ENCODE measurements at regions not wholly inside any gene's neighbourhood (a gene's known extent, or its start where the extent isn't known, plus 50 kb on each side); places are given as distances from the start of the nearest gene placed in this dataset.

- H3K27ac ChIP-seq (ENCODE audit: extremely low read length, insufficient read depth, low read length), result no peak overlapping the region
- H3K4me3 ChIP-seq (replicated peaks in 1 of 3; ENCODE audit: insufficient read depth in 1 of 3, low read depth in 2 of 3, low read length in 3 of 3), result no peak overlapping the region
- CTCF ChIA-PET (ENCODE audit: low intra/inter-chr PET ratio, low total read pairs), result no interaction called here
- H3K9ac ChIP-seq (ENCODE audit: insufficient read depth, low read depth, low read length), result no peak overlapping the region
- no peaks in the 10 kb centered on the region for H3K36me3 ChIP-seq (replicated peaks in 1 of 2; ENCODE audit: control insufficient read depth in 1 of 2, insufficient read depth in 2 of 2, low read length in 2 of 2)
- in situ Hi-C loops (cut with HindIII; ENCODE audit: extremely low pct_ligation_motif_present, low pct_unique_long_range_greater_than_20kb) (no loop called here), intact Hi-C loops (cut with micrococcal nuclease; ENCODE audit: unreplicated experiment) (no loop called here)
- ATAC-seq (no peak), DNase-seq (ENCODE audit: low spot score) (no peak), FAIRE-seq (no peak)
- no TSS peak for BruUV-seq (replicated peaks)
- no peaks in the 10 kb centered on the region for H3K9me3 ChIP-seq (ENCODE audit: low read length)
- no peaks in the 10 kb centered on the region for H3K79me2 ChIP-seq (ENCODE audit: insufficient read depth, low read length)
- H3K4me1 ChIP-seq (ENCODE audit: insufficient read depth, low read length), result no peaks in the 10 kb centered on the region
- POLR2A ChIA-PET, result no interaction called here
- no peaks in the 10 kb centered on the region for H4K20me1 ChIP-seq (ENCODE audit: insufficient read depth, low read length)
- H2AFZ ChIP-seq (ENCODE audit: low read length), result no peak overlapping the region
- H3K4me2 ChIP-seq (ENCODE audit: low read depth, low read length), result no peak overlapping the region
- 33% methylated on average over 3 of the region's 15 CpGs for WGBS (ENCODE audit: low lambda C conversion rate)
- H3K27me3 ChIP-seq (ENCODE audit: control insufficient read depth in 1 of 2, insufficient read depth in 2 of 2, low read length in 2 of 2), result peaks cover 0 to 3% of the 10 kb centered on the region in 2 experiments; a peak in 1 of 5 replicates
- no peak for TF ChIP-seq ZNF792 (CRISPR knock-in tag; IDR thresholded peaks at IDR 0.05)
- TF ChIP-seq ZNF407 (CRISPR knock-in tag; IDR thresholded peaks at IDR 0.05; ENCODE audit: not compliant biosample characterization), result no peak
- no peak for TF ChIP-seq RBM39 (IDR thresholded peaks at IDR 0.05; ENCODE audit: low read depth, low read length, poor library complexity, severe bottlenecking)
- no peak for TF ChIP-seq ZNF296 (CRISPR knock-in tag; conservative IDR thresholded peaks at IDR 0.05)
- no peak for TF ChIP-seq AFF4 (CRISPR knock-in tag; IDR thresholded peaks at IDR 0.05)
- TF ChIP-seq ZNF720 (CRISPR knock-in tag; IDR thresholded peaks at IDR 0.05), result no peak
- TF ChIP-seq STAT5B (CRISPR knock-in tag; IDR thresholded peaks at IDR 0.05), result no peak
- TF ChIP-seq KDM5A (IDR thresholded peaks at IDR 0.05; ENCODE audit: borderline replicate concordance, low read length), result no peak
- TF ChIP-seq ZFP82 (CRISPR knock-in tag; IDR thresholded peaks at IDR 0.05; ENCODE audit: borderline replicate concordance), result no peak
- TF ChIP-seq NAIF1 (CRISPR knock-in tag; IDR thresholded peaks at IDR 0.05; ENCODE audit: borderline replicate concordance), result no peak
Observed at GRCh38 chr19:16016226-16017137, 59.8 kb upstream of the TPM4 start.

All from HepG2 (cell line).